HG03432 (cell line): ENCODE measurements at regions not wholly inside any gene's neighbourhood (a gene's known extent, or its start where the extent isn't known, plus 50 kb on each side); places are given as distances from the start of the nearest gene placed in this dataset.
"Not testable (repeated sequence)": the region's sequence is repeated elsewhere in the genome, so short reads cannot be mapped to it uniquely, and the experiment has no call there.

Source experiments
- ATAC-seq: cut with Tn5 transposase; IDR thresholded peaks from one replicate; pipeline ENCODE4 v1.9.1; 2021; ENCODE audit warnings: mild to moderate bottlenecking, moderate library complexity; ENCODE audit not compliant: unreplicated experiment

GRCh38 chr14:26319139-26319864, 278.5 kb downstream of the NOVA1 start:
- ATAC-seq = no peak

GRCh38 chr14:26304056-26304455, 293.8 kb downstream of the NOVA1 start:
- ATAC-seq = no peak

GRCh38 chr14:26293909-26294308, 303.9 kb downstream of the NOVA1 start:
- ATAC-seq = no peak

GRCh38 chr14:26289891-26290486, 307.8 kb downstream of the NOVA1 start:
- ATAC-seq = no peak

GRCh38 chr14:26286913-26287205, 311.0 kb downstream of the NOVA1 start:
- ATAC-seq = no peak

GRCh38 chr14:26286081-26286912, 311.5 kb downstream of the NOVA1 start:
- ATAC-seq = no peak

- ATAC-seq = no peak
Observed at GRCh38 chr14:26282578-26282977, 315.3 kb downstream of the NOVA1 start.

GRCh38 chr14:26282011-26282410, 315.8 kb downstream of the NOVA1 start:
- ATAC-seq = not testable (repeated sequence)

GRCh38 chr14:26281280-26281998, 316.4 kb downstream of the NOVA1 start:
- ATAC-seq = no peak

GRCh38 chr14:26276757-26277156, 321.1 kb downstream of the NOVA1 start:
- no peak for ATAC-seq

- ATAC-seq = no peak
Observed at GRCh38 chr14:26265170-26265685, 332.6 kb downstream of the NOVA1 start.

GRCh38 chr14:26261368-26262122, 336.3 kb downstream of the NOVA1 start:
- ATAC-seq = no peak

- no peak for ATAC-seq
Observed at GRCh38 chr14:26255213-26255612, 342.6 kb downstream of the NOVA1 start.

GRCh38 chr14:26252176-26252575, 345.7 kb downstream of the NOVA1 start:
- no peak for ATAC-seq

- ATAC-seq = no peak
Observed at GRCh38 chr14:26233118-26233517, 364.7 kb downstream of the NOVA1 start.

GRCh38 chr14:26218861-26219260, 379.0 kb downstream of the NOVA1 start:
- no peak for ATAC-seq

- ATAC-seq = no peak
Observed at GRCh38 chr14:26217778-26218177, 380.1 kb downstream of the NOVA1 start.

- no peak for ATAC-seq
Observed at GRCh38 chr14:26216786-26217185, 381.0 kb downstream of the NOVA1 start.

GRCh38 chr14:26213846-26214575, 383.8 kb downstream of the NOVA1 start:
- no peak for ATAC-seq

- no peak for ATAC-seq
Observed at GRCh38 chr14:26209699-26210098, 388.1 kb downstream of the NOVA1 start.
